ENCODE measurements at regions not wholly inside any gene's neighbourhood (a gene's known extent, or its start where the extent isn't known, plus 50 kb on each side); places are given as distances from the start of the nearest gene placed in this dataset.

GRCh38 chr12:28065889-28066630 lies 93.5 kb upstream of the PTHLH start:
- no peak for TF ChIP-seq EZH2 (IDR thresholded peaks at IDR 0.05; ENCODE audit: insufficient read depth, poor library complexity, severe bottlenecking)
- no peak for TF ChIP-seq EZH2phosphoT487 (IDR thresholded peaks at IDR 0.05; ENCODE audit: insufficient read depth, low read depth)

Data from GM23248 (cell line).